ENCODE measurements at regions not wholly inside any gene's neighbourhood (a gene's known extent, or its start where the extent isn't known, plus 50 kb on each side); places are given as distances from the start of the nearest gene placed in this dataset.
"Not testable (repeated sequence)": the region's sequence is repeated elsewhere in the genome, so short reads cannot be mapped to it uniquely, and the experiment has no call there.

DNA sequence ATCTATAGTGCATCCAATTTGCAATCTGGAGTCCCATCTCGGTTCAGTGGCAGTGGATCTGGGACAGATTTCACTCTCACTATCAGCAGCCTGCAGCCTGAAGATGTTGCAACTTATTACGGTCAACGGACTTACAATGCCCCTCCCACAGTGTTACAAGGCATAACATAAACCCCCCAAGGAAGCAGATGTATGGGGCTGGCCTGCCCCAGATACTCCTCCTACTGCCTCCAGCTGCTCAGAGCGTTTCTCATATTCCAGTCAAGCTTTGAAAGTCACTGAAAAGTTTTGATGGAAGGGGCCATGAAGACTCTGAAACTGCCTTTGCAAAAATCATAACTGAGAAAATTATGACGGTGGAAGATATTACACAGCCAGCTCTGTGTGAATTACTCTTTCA is 1193.6 kb downstream of the RPIA start:
- H3K4me2 ChIP-seq (ENCODE audit: low read length); POLR2A ChIA-PET; BruUV-seq (replicated peaks); H3K79me2 ChIP-seq (ENCODE audit: insufficient read depth, low read depth, low read length); H3K27ac ChIP-seq (ENCODE audit: low read depth, low read length, poor library complexity, severe bottlenecking); H3K4me3 ChIP-seq (ENCODE audit: low read depth, low read length, poor library complexity, severe bottlenecking); H3K4me1 ChIP-seq (ENCODE audit: insufficient read depth, low read length, poor library complexity, severe bottlenecking); H3K9me2 ChIP-seq (ENCODE audit: insufficient read depth, low read length); H3K36me3 ChIP-seq (ENCODE audit: insufficient read depth, low read length); CTCF ChIA-PET (ENCODE audit: unreplicated experiment); intact Hi-C loops (cut with micrococcal nuclease; ENCODE audit: unreplicated experiment); H3K9me3 ChIP-seq (ENCODE audit: low read length); H2AFZ ChIP-seq (ENCODE audit: low read length); H4K20me1 ChIP-seq (ENCODE audit: insufficient read depth, low read length); DNase-seq (ENCODE audit: low spot score): not testable (repeated sequence)

DNA sequence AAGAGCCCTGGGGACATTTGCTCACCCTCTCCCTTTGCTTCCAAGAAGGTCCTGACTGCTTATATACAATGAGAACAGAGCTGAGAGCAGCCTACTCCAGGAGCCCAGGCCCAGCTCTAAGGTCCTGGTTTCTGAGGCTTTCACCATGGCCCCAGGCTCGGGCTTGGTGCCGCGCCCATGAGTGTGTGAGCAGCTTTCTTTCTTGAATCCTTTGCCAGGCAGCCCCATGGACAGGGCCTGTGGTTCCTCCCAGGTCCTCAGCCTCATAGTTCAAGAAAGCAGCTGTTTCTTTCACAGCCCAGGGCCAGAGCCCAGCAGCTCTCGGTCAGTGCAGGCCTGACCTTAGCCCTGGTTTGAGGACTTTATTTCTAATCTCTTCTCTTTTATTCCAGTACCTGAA is 1197.2 kb downstream of the RPIA start:
- H3K4me1 ChIP-seq (ENCODE audit: insufficient read depth, low read length, poor library complexity, severe bottlenecking); H2AFZ ChIP-seq (ENCODE audit: low read length); intact Hi-C loops (cut with micrococcal nuclease; ENCODE audit: unreplicated experiment); CTCF ChIA-PET (ENCODE audit: unreplicated experiment); H3K4me3 ChIP-seq (ENCODE audit: low read depth, low read length, poor library complexity, severe bottlenecking); H3K36me3 ChIP-seq (ENCODE audit: insufficient read depth, low read length); POLR2A ChIA-PET; H3K9me3 ChIP-seq (ENCODE audit: low read length); DNase-seq (ENCODE audit: low spot score); H3K9me2 ChIP-seq (ENCODE audit: insufficient read depth, low read length); H3K4me2 ChIP-seq (ENCODE audit: low read length); H3K79me2 ChIP-seq (ENCODE audit: insufficient read depth, low read depth, low read length); H3K27ac ChIP-seq (ENCODE audit: low read depth, low read length, poor library complexity, severe bottlenecking); H4K20me1 ChIP-seq (ENCODE audit: insufficient read depth, low read length): not testable (repeated sequence)
- TSS peak; percentile 65 for BruUV-seq (replicated peaks)

DNA sequence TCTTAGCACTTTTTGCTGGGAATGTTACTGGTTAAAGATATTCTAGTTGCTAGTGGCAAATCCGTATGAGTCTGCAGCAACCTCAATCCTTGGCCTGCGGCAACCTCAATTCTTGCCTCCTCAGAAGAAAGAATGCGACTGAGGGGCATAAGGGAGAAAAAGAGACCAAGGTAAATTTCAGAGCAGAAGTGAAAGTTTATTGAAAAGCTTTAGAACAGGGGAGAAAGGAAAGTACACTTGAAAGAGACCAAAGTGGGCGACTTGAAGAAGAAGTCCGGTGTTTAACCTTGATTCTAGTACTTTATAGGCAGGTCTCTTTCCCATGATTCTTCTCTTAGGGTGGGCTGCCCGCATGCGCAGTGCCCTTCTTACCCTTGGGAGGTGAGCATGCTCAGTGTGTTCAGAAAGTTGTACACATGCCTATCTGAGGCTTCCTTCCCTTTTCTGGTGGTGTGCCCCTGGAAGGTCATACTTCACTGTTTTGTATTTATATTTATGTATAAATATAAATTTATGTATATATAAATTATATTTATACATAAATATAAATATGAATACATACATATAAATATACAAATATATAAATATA is 1198.8 kb downstream of the RPIA start:
- intact Hi-C loops (cut with micrococcal nuclease; ENCODE audit: unreplicated experiment); H3K4me2 ChIP-seq (ENCODE audit: low read length); H3K27ac ChIP-seq (ENCODE audit: low read depth, low read length, poor library complexity, severe bottlenecking); H3K4me1 ChIP-seq (ENCODE audit: insufficient read depth, low read length, poor library complexity, severe bottlenecking); POLR2A ChIA-PET; H3K4me3 ChIP-seq (ENCODE audit: low read depth, low read length, poor library complexity, severe bottlenecking); H3K9me3 ChIP-seq (ENCODE audit: low read length); H4K20me1 ChIP-seq (ENCODE audit: insufficient read depth, low read length); CTCF ChIA-PET (ENCODE audit: unreplicated experiment); BruUV-seq (replicated peaks); H3K36me3 ChIP-seq (ENCODE audit: insufficient read depth, low read length); H3K79me2 ChIP-seq (ENCODE audit: insufficient read depth, low read depth, low read length); DNase-seq (ENCODE audit: low spot score); H2AFZ ChIP-seq (ENCODE audit: low read length); H3K9me2 ChIP-seq (ENCODE audit: insufficient read depth, low read length): not testable (repeated sequence)

DNA sequence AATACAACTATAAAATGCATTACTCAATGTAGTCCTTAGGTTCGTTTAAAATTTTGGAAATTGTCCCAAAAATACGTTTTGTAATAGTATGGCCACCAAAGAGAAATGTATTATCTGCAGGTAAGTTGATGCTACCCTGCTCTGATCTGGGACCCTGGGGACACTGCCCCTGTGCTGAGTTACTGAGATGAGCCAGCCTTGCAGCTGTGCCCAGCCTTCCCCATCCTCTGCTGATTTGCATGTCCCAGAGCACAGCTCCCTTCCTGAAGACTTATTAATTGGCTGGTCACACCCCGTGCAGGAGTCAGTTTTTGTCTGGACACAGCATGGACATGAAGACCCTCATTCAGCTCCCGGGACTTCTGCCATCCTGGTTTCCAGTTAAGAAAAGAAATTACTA is 1203.5 kb downstream of the RPIA start:
- H3K4me2 ChIP-seq (ENCODE audit: low read length); H3K79me2 ChIP-seq (ENCODE audit: insufficient read depth, low read depth, low read length); H3K4me3 ChIP-seq (ENCODE audit: low read depth, low read length, poor library complexity, severe bottlenecking); DNase-seq (ENCODE audit: low spot score); H3K27ac ChIP-seq (ENCODE audit: low read depth, low read length, poor library complexity, severe bottlenecking); POLR2A ChIA-PET; H3K4me1 ChIP-seq (ENCODE audit: insufficient read depth, low read length, poor library complexity, severe bottlenecking); CTCF ChIA-PET (ENCODE audit: unreplicated experiment); intact Hi-C loops (cut with micrococcal nuclease; ENCODE audit: unreplicated experiment); H3K36me3 ChIP-seq (ENCODE audit: insufficient read depth, low read length); H3K9me3 ChIP-seq (ENCODE audit: low read length); H3K9me2 ChIP-seq (ENCODE audit: insufficient read depth, low read length); H2AFZ ChIP-seq (ENCODE audit: low read length); BruUV-seq (replicated peaks); H4K20me1 ChIP-seq (ENCODE audit: insufficient read depth, low read length): not testable (repeated sequence)

DNA sequence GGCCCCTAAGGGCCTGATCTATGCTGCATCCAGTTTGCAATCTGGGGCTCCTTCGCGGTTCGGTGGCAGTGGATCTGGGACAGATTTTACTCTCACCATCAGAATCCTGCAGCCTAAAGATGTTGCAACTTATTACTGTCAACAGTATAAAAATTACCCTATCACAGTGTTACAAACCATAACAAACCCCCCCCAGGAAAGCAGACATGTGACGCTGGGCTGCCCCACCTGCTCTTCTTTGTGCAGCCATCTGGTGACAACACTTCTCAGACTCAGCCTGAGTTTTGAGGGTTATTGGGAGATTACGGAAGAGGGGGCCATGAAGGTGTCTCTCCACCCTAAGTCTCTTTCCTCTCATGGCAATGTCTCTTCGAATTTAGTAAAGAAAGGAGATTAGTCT is 1204.2 kb downstream of the RPIA start:
- BruUV-seq (replicated peaks); CTCF ChIA-PET (ENCODE audit: unreplicated experiment); intact Hi-C loops (cut with micrococcal nuclease; ENCODE audit: unreplicated experiment); POLR2A ChIA-PET; H3K79me2 ChIP-seq (ENCODE audit: insufficient read depth, low read depth, low read length); H3K9me2 ChIP-seq (ENCODE audit: insufficient read depth, low read length); H3K9me3 ChIP-seq (ENCODE audit: low read length); H2AFZ ChIP-seq (ENCODE audit: low read length); H3K27ac ChIP-seq (ENCODE audit: low read depth, low read length, poor library complexity, severe bottlenecking); DNase-seq (ENCODE audit: low spot score); H3K4me3 ChIP-seq (ENCODE audit: low read depth, low read length, poor library complexity, severe bottlenecking); H4K20me1 ChIP-seq (ENCODE audit: insufficient read depth, low read length); H3K4me2 ChIP-seq (ENCODE audit: low read length); H3K4me1 ChIP-seq (ENCODE audit: insufficient read depth, low read length, poor library complexity, severe bottlenecking); H3K36me3 ChIP-seq (ENCODE audit: insufficient read depth, low read length): not testable (repeated sequence)

DNA sequence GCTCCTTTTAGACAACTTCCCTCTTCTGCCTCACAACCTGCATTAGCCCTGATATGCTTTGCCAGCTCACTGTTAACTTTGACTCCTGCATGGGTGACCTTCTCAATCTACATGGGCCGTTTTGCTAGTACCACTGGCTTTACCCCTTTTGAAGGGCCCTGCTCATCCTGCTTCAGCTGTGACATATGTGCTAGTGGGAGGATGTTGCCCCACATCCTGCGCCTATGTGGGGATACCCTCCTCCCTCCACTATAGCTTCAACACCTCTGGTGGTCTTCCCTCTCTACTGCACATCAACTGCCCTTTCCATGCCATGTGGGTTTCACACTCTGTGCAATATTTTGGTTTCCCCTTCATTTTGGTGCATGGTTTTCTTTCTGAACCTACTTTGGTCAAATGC is 1235.5 kb downstream of the RPIA start:
- DNase-seq (ENCODE audit: low spot score); H3K4me3 ChIP-seq (ENCODE audit: low read depth, low read length, poor library complexity, severe bottlenecking); intact Hi-C loops (cut with micrococcal nuclease; ENCODE audit: unreplicated experiment); H2AFZ ChIP-seq (ENCODE audit: low read length); H3K79me2 ChIP-seq (ENCODE audit: insufficient read depth, low read depth, low read length); CTCF ChIA-PET (ENCODE audit: unreplicated experiment); H3K9me2 ChIP-seq (ENCODE audit: insufficient read depth, low read length); H3K27ac ChIP-seq (ENCODE audit: low read depth, low read length, poor library complexity, severe bottlenecking); POLR2A ChIA-PET; BruUV-seq (replicated peaks); H3K36me3 ChIP-seq (ENCODE audit: insufficient read depth, low read length); H4K20me1 ChIP-seq (ENCODE audit: insufficient read depth, low read length); H3K4me1 ChIP-seq (ENCODE audit: insufficient read depth, low read length, poor library complexity, severe bottlenecking); H3K4me2 ChIP-seq (ENCODE audit: low read length); H3K9me3 ChIP-seq (ENCODE audit: low read length): not testable (repeated sequence)

DNA sequence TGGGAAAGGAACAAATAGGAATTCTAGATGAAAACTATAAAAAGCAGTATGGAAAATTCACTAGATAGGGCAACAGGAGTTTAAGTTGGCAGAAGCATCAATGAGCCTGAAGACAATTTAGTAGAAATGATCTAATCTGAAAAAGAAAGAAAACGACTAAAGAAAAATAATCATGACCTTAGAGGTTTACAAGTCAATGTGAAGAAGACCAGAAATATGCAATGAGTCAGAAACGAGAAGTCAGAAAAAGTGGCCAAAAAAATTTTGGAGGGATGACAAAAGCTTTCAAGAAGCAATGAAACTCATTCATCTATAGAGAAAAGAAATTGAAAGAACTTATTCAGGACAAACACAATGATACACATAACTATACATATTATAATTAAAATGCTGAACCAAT is 1244.0 kb downstream of the RPIA start:
- peaks cover 37% of the 10 kb centered on the region for H3K4me1 ChIP-seq (ENCODE audit: insufficient read depth, low read length, poor library complexity, severe bottlenecking)
- DNase-seq (ENCODE audit: low spot score); H3K79me2 ChIP-seq (ENCODE audit: insufficient read depth, low read depth, low read length); BruUV-seq (replicated peaks); H4K20me1 ChIP-seq (ENCODE audit: insufficient read depth, low read length); intact Hi-C loops (cut with micrococcal nuclease; ENCODE audit: unreplicated experiment); POLR2A ChIA-PET; H3K36me3 ChIP-seq (ENCODE audit: insufficient read depth, low read length); CTCF ChIA-PET (ENCODE audit: unreplicated experiment); H3K9me2 ChIP-seq (ENCODE audit: insufficient read depth, low read length); H3K9me3 ChIP-seq (ENCODE audit: low read length): not testable (repeated sequence)
- peak overlapping the region; percentile 69 for H3K27ac ChIP-seq (ENCODE audit: low read depth, low read length, poor library complexity, severe bottlenecking)
- peak overlapping the region; percentile 68; the same call in 1 of the 2 replicates for H2AFZ ChIP-seq (ENCODE audit: low read length)
- peak overlapping the region; percentile 3 for H3K4me3 ChIP-seq (ENCODE audit: low read depth, low read length, poor library complexity, severe bottlenecking)
- H3K4me2 ChIP-seq (ENCODE audit: low read length) = peak overlapping the region; percentile 71
